ENCODE measurements at regions not wholly inside any gene's neighbourhood (a gene's known extent, or its start where the extent isn't known, plus 50 kb on each side); places are given as distances from the start of the nearest gene placed in this dataset.

DNA sequence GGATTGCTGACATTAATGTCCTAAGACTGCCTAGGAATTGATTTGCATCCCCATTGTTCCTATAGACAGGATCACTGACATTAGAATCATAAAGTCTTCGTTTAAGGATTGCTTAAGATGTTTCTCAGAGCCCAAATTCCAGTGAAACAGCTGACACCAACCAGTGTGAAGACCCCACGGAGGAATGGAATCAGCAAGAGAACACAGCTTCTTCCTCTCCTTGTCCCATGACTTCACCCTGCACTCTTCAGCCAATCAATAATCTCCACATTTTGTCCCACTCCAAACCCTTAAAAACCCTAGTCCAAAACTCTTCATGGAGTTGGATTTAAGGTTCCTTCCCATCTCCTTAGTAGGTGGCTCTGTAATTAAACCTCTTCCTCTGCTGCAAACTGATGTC is 157.0 kb upstream of the NDUFV2 start:
- Histone ChIP-seq H3K23ac (ENCODE audit: low read length) (no peak overlapping the region), H3K4ac (ENCODE audit: low read depth, low read length) (no peak overlapping the region), H3K4me1 (ENCODE audit: control insufficient read depth, low read depth, low read length) (peaks cover 7% of the 10 kb centered on the region), H2BK5ac (ENCODE audit: low read length) (no peak overlapping the region), H4K8ac (ENCODE audit: low read depth, low read length) (no peak overlapping the region), H3K27ac (ENCODE audit: low read depth, low read length) (no peak overlapping the region), H2AK5ac (ENCODE audit: low read length) (no peak overlapping the region), H3K9ac (ENCODE audit: low read length) (no peak overlapping the region), H2BK120ac (ENCODE audit: low read depth, low read length) (no peak overlapping the region), H3K4me3 (ENCODE audit: low read length) (no peak overlapping the region), H3K27me3 (ENCODE audit: insufficient read depth, low read length, poor library complexity) (no peaks in the 10 kb centered on the region), H3K36me3 (ENCODE audit: control insufficient read depth, insufficient read depth, low read length) (no peaks in the 10 kb centered on the region), H3K4me2 (ENCODE audit: low read length) (no peak overlapping the region), H4K5ac (ENCODE audit: low read length) (no peak overlapping the region), H3K79me1 (ENCODE audit: low read length) (no peaks in the 10 kb centered on the region), H3K56ac (ENCODE audit: low read length) (no peak overlapping the region), H2BK15ac (replicated peaks; ENCODE audit: low read depth) (no peak overlapping the region), H3K79me2 (ENCODE audit: control insufficient read depth, insufficient read depth, low read length) (no peaks in the 10 kb centered on the region), H3K18ac (ENCODE audit: low read length) (no peak overlapping the region)
- WGBS (ENCODE audit: extremely low coverage, insufficient coverage, low lambda C conversion rate): no CpG with 5 or more reads among the region's 2 CpGs
- DNase-seq: no peak

GRCh38 chr18:8946066-8946838 is 156.2 kb upstream of the NDUFV2 start:
- no peak overlapping the region for H2BK15ac ChIP-seq (replicated peaks; ENCODE audit: low read depth)
- H3K56ac ChIP-seq (ENCODE audit: low read length): no peak overlapping the region
- H3K79me2 ChIP-seq (ENCODE audit: control insufficient read depth, insufficient read depth, low read length): no peaks in the 10 kb centered on the region
- no peak overlapping the region for H3K4ac ChIP-seq (ENCODE audit: low read depth, low read length)
- WGBS (ENCODE audit: extremely low coverage, insufficient coverage, low lambda C conversion rate): no CpG with 5 or more reads among the region's 5 CpGs
- H3K79me1 ChIP-seq (ENCODE audit: low read length): no peaks in the 10 kb centered on the region
- H4K8ac ChIP-seq (ENCODE audit: low read depth, low read length): no peak overlapping the region
- peaks cover 7% of the 10 kb centered on the region for H3K4me1 ChIP-seq (ENCODE audit: control insufficient read depth, low read depth, low read length)
- no peak overlapping the region for H3K4me3 ChIP-seq (ENCODE audit: low read length)
- H3K27ac ChIP-seq (ENCODE audit: low read depth, low read length): no peak overlapping the region
- H3K18ac ChIP-seq (ENCODE audit: low read length): no peak overlapping the region
- no peaks in the 10 kb centered on the region for H3K36me3 ChIP-seq (ENCODE audit: control insufficient read depth, insufficient read depth, low read length)
- no peak for DNase-seq
- no peak overlapping the region for H4K5ac ChIP-seq (ENCODE audit: low read length)
- H3K27me3 ChIP-seq (ENCODE audit: insufficient read depth, low read length, poor library complexity): no peaks in the 10 kb centered on the region
- H3K4me2 ChIP-seq (ENCODE audit: low read length): no peak overlapping the region
- H2BK5ac ChIP-seq (ENCODE audit: low read length): no peak overlapping the region
- no peak overlapping the region for H2BK120ac ChIP-seq (ENCODE audit: low read depth, low read length)
- no peak overlapping the region for H3K23ac ChIP-seq (ENCODE audit: low read length)
- H2AK5ac ChIP-seq (ENCODE audit: low read length): no peak overlapping the region
- no peak overlapping the region for H3K9ac ChIP-seq (ENCODE audit: low read length)

DNA sequence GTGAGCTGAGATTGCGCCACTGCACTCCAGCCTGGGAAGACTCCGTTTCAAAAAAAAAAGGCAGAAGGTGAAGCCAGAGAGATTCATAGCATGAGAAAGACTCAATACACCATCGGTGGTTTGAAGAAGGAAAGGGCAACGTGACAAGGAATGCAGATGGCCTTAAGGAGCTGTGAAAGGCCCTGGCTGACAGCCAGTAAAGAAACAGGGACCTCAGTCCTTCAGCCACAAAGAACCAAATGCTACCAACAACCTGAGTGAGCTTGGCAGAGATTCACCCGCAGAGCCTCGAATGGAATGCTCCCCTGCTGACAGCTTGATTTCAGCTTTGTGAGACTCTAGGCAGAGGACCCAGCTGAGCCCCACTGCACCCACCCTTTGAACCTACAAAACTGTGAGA is 154.9 kb upstream of the NDUFV2 start:
- Histone ChIP-seq H2BK15ac (replicated peaks; ENCODE audit: low read depth) (no peak overlapping the region), H3K4me3 (ENCODE audit: low read length) (no peak overlapping the region), H3K79me1 (ENCODE audit: low read length) (no peaks in the 10 kb centered on the region), H3K56ac (ENCODE audit: low read length) (peak overlapping the region; percentile 3), H2AK5ac (ENCODE audit: low read length) (no peak overlapping the region), H3K4ac (ENCODE audit: low read depth, low read length) (no peak overlapping the region), H3K36me3 (ENCODE audit: control insufficient read depth, insufficient read depth, low read length) (no peaks in the 10 kb centered on the region), H3K4me1 (ENCODE audit: control insufficient read depth, low read depth, low read length) (peaks cover 7% of the 10 kb centered on the region), H3K27me3 (ENCODE audit: insufficient read depth, low read length, poor library complexity) (no peaks in the 10 kb centered on the region), H3K27ac (ENCODE audit: low read depth, low read length) (no peak overlapping the region), H3K23ac (ENCODE audit: low read length) (no peak overlapping the region), H3K4me2 (ENCODE audit: low read length) (no peak overlapping the region), H4K8ac (ENCODE audit: low read depth, low read length) (no peak overlapping the region), H2BK120ac (ENCODE audit: low read depth, low read length) (no peak overlapping the region), H3K79me2 (ENCODE audit: control insufficient read depth, insufficient read depth, low read length) (no peaks in the 10 kb centered on the region), H4K5ac (ENCODE audit: low read length) (no peak overlapping the region), H3K9ac (ENCODE audit: low read length) (no peak overlapping the region), H2BK5ac (ENCODE audit: low read length) (no peak overlapping the region), H3K18ac (ENCODE audit: low read length) (no peak overlapping the region)
- DNase-seq: peak; percentile 65
- WGBS (ENCODE audit: extremely low coverage, insufficient coverage, low lambda C conversion rate): no CpG with 5 or more reads among the region's 6 CpGs

GRCh38 chr18:8948011-8948410 is 154.5 kb upstream of the NDUFV2 start:
- Histone ChIP-seq H4K5ac (ENCODE audit: low read length) (no peak overlapping the region), H2AK5ac (ENCODE audit: low read length) (peak overlapping the region; percentile 56), H3K79me2 (ENCODE audit: control insufficient read depth, insufficient read depth, low read length) (no peaks in the 10 kb centered on the region), H3K9ac (ENCODE audit: low read length) (no peak overlapping the region), H3K79me1 (ENCODE audit: low read length) (no peaks in the 10 kb centered on the region), H2BK120ac (ENCODE audit: low read depth, low read length) (no peak overlapping the region), H3K18ac (ENCODE audit: low read length) (no peak overlapping the region), H3K4ac (ENCODE audit: low read depth, low read length) (peak overlapping the region; percentile 19), H3K4me3 (ENCODE audit: low read length) (no peak overlapping the region), H3K36me3 (ENCODE audit: control insufficient read depth, insufficient read depth, low read length) (no peaks in the 10 kb centered on the region), H3K4me1 (ENCODE audit: control insufficient read depth, low read depth, low read length) (peaks cover 7% of the 10 kb centered on the region), H4K8ac (ENCODE audit: low read depth, low read length) (no peak overlapping the region), H2BK15ac (replicated peaks; ENCODE audit: low read depth) (no peak overlapping the region), H3K27me3 (ENCODE audit: insufficient read depth, low read length, poor library complexity) (no peaks in the 10 kb centered on the region), H3K56ac (ENCODE audit: low read length) (no peak overlapping the region), H3K4me2 (ENCODE audit: low read length) (no peak overlapping the region), H2BK5ac (ENCODE audit: low read length) (no peak overlapping the region), H3K23ac (ENCODE audit: low read length) (no peak overlapping the region), H3K27ac (ENCODE audit: low read depth, low read length) (no peak overlapping the region)
- peak; percentile 29 for DNase-seq
- WGBS (ENCODE audit: extremely low coverage, insufficient coverage, low lambda C conversion rate): no CpG with 5 or more reads among the region's 6 CpGs

DNA sequence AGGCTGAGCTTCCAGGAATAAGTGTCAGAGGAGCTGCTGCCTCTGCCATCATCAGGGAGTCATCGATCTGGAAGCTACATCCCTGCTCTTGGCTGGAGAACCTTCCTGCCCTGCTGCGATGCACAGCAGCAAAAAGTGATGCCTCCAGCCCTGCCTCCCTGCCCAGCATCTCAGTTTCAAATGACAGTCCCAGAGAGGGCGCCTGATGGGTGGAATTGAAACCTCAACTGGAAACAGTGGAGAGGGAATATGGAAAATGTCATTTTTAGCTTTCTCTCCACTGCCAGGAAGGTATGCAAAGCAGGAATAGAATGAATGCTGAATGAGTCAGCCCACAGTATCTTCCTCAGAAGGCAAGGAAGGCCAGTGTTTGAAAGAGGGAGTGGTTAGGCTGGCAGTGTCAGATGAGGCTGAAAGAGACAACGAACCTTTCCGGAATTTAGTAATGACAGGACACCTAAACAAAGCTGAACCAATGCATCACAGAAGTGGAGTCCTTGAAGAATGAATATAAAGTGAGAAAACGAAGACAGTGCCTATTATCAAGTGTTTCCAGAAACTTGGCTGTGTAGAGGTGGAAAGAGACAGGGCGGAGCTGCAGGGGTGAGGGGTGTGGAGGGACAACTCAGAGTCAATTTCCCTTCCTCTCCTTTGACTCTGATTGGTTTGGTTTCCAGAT is 153.9 kb upstream of the NDUFV2 start:
- Histone ChIP-seq H3K56ac (ENCODE audit: low read length) (peak overlapping the region; percentile 56), H3K27ac (ENCODE audit: low read depth, low read length) (no peak overlapping the region), H4K5ac (ENCODE audit: low read length) (no peak overlapping the region), H2AK5ac (ENCODE audit: low read length) (no peak overlapping the region), H2BK15ac (replicated peaks; ENCODE audit: low read depth) (no peak overlapping the region), H3K36me3 (ENCODE audit: control insufficient read depth, insufficient read depth, low read length) (no peaks in the 10 kb centered on the region), H3K27me3 (ENCODE audit: insufficient read depth, low read length, poor library complexity) (no peaks in the 10 kb centered on the region), H4K8ac (ENCODE audit: low read depth, low read length) (no peak overlapping the region), H3K79me2 (ENCODE audit: control insufficient read depth, insufficient read depth, low read length) (no peaks in the 10 kb centered on the region), H2BK120ac (ENCODE audit: low read depth, low read length) (no peak overlapping the region), H3K9ac (ENCODE audit: low read length) (no peak overlapping the region), H3K23ac (ENCODE audit: low read length) (no peak overlapping the region), H3K4me3 (ENCODE audit: low read length) (no peak overlapping the region), H3K79me1 (ENCODE audit: low read length) (no peaks in the 10 kb centered on the region), H3K18ac (ENCODE audit: low read length) (no peak overlapping the region), H2BK5ac (ENCODE audit: low read length) (no peak overlapping the region), H3K4ac (ENCODE audit: low read depth, low read length) (peak overlapping the region; percentile 19), H3K4me1 (ENCODE audit: control insufficient read depth, low read depth, low read length) (peaks cover 7% of the 10 kb centered on the region), H3K4me2 (ENCODE audit: low read length) (no peak overlapping the region)
- peak; percentile 86 for DNase-seq
- WGBS (ENCODE audit: extremely low coverage, insufficient coverage, low lambda C conversion rate): no CpG with 5 or more reads among the region's 7 CpGs
